HTERT RPE-1 (cell line): ENCODE measurements at regions not wholly inside any gene's neighbourhood (a gene's known extent, or its start where the extent isn't known, plus 50 kb on each side); places are given as distances from the start of the nearest gene placed in this dataset.

ENCODE experiments used
- in situ Hi-C: fragments of 300-500 bp; cut with MboI; formaldehyde crosslinking; loops from 4 replicates; pipeline ENCODE4 v1.14.3; 2020; ENCODE audit warnings: low sequenced_read_pairs

- in situ Hi-C loops, result no loop called here
Measured at GRCh38 chr12:94059394-94060368, 88.7 kb upstream of the PLXNC1 start.

- in situ Hi-C loops, result no loop called here
Measured at GRCh38 chr12:94062194-94062593, 86.2 kb upstream of the PLXNC1 start.

GRCh38 chr12:94062796-94063635 is 85.4 kb upstream of the PLXNC1 start:
- in situ Hi-C loops, result no loop called here

GRCh38 chr12:94070520-94070919 is 77.9 kb upstream of the PLXNC1 start:
- in situ Hi-C loops, result no loop called here

GRCh38 chr12:94071258-94071657 is 77.1 kb upstream of the PLXNC1 start:
- in situ Hi-C loops, result no loop called here

- in situ Hi-C loops, result no loop called here
Measured at GRCh38 chr12:94073441-94074051, 74.8 kb upstream of the PLXNC1 start.

- in situ Hi-C loops, result no loop called here
Measured at GRCh38 chr12:94074216-94074979, 74.0 kb upstream of the PLXNC1 start.

GRCh38 chr12:94074980-94075629 is 73.3 kb upstream of the PLXNC1 start:
- in situ Hi-C loops, result loop anchor here (25.0 kb wide), 2 partner anchors 313 to 513 kb away; partner anchors contain the start of gene SOCS2

GRCh38 chr12:94077209-94077608 is 71.2 kb upstream of the PLXNC1 start:
- in situ Hi-C loops, result loop anchor here (25.0 kb wide), 2 partner anchors 315 to 515 kb away; partner anchors contain the start of gene SOCS2

GRCh38 chr12:94078138-94078723 is 70.1 kb upstream of the PLXNC1 start:
- in situ Hi-C loops, result loop anchor here (25.0 kb wide), 2 partner anchors 316 to 516 kb away; partner anchors contain the start of gene SOCS2

- in situ Hi-C loops, result loop anchor here (25.0 kb wide), 2 partner anchors 317 to 517 kb away; partner anchors contain the start of gene SOCS2
Measured at GRCh38 chr12:94078736-94079509, 69.5 kb upstream of the PLXNC1 start.

- in situ Hi-C loops, result loop anchor here (25.0 kb wide), 2 partner anchors 317 to 517 kb away; partner anchors contain the start of gene SOCS2
Measured at GRCh38 chr12:94079566-94080340, 68.6 kb upstream of the PLXNC1 start.

- in situ Hi-C loops, result loop anchor here (25.0 kb wide), 2 partner anchors 318 to 518 kb away; partner anchors contain the start of gene SOCS2
Measured at GRCh38 chr12:94080341-94081009, 67.9 kb upstream of the PLXNC1 start.

- in situ Hi-C loops, result loop anchor here (25.0 kb wide), 2 partner anchors 320 to 520 kb away; partner anchors contain the start of gene SOCS2
Measured at GRCh38 chr12:94082690-94083089, 65.7 kb upstream of the PLXNC1 start.

- in situ Hi-C loops, result loop anchor here (25.0 kb wide), 2 partner anchors 328 to 528 kb away; partner anchors contain the start of gene SOCS2
Measured at GRCh38 chr12:94089891-94090290, 58.5 kb upstream of the PLXNC1 start.

- in situ Hi-C loops, result loop anchor here (25.0 kb wide), 2 partner anchors 329 to 529 kb away; partner anchors contain the start of gene SOCS2
Measured at GRCh38 chr12:94091624-94092023, 56.8 kb upstream of the PLXNC1 start.
